Adrenal gland (tissue), 9 donors: ENCODE measurements at regions not wholly inside any gene's neighbourhood (a gene's known extent, or its start where the extent isn't known, plus 50 kb on each side); places are given as distances from the start of the nearest gene placed in this dataset.

Experiments used
- DNase-seq, 7 donors: peaks; one replicate each; pipeline ENCODE4 v3.0.0-alpha.2; 2019 to 2020
- H3K27ac ChIP-seq, 5 donors: fragments of 200-600 bp; sonication (generic) in 4 of 5; 1 replicate in 3 of 5; 2 replicates in 2 of 5; pipeline versions ENCODE4 v1.5.1 to v1.8.0; 2016 to 2020; ENCODE audit warnings: mild to moderate bottlenecking in 1 of 5
- H3K27me3 ChIP-seq: fragments of 200-600 bp; 2 replicates; pipeline ENCODE4 v1.8.0; 2021
- H3K36me3 ChIP-seq, 2 donors: fragments of 200-600 bp; replicated peaks in 1 of 2; 1 replicate in 1 of 2; 2 replicates in 1 of 2; pipeline versions ENCODE4 v1.5.1 to v1.8.0; 2018 to 2022
- H3K4me1 ChIP-seq, 2 donors: fragments of 200-600 bp; replicated peaks in 1 of 2; 1 replicate in 1 of 2; 2 replicates in 1 of 2; pipeline versions ENCODE4 v1.5.1 to v1.8.0; 2018 to 2021
- H3K4me3 ChIP-seq, 4 donors: fragments of 200-600 bp; sonication (generic) in 3 of 4; one replicate each; pipeline ENCODE4 v1.5.1; 2016 to 2018
- H3K9me3 ChIP-seq, 3 donors: fragments of 200-600 bp; sonication (generic) in 1 of 3; replicated peaks in 1 of 3; 1 replicate in 2 of 3; 2 replicates in 1 of 3; pipeline versions ENCODE4 v1.5.1 to v1.8.0; 2016 to 2021
- CTCF ChIP-seq, 6 experiments: fragments of 450-650 bp in 4 of 6; fragments of 200-600 bp in 2 of 6; sonication (generic) in 1 of 6; IDR thresholded peaks; 1 replicate in 5 of 6; 2 replicates in 1 of 6; pipeline versions ENCODE4 v1.5.1 to v1.8.0; 2016 to 2021; ENCODE audit warnings: antibody characterized with exemption in 6 of 6, mild to moderate bottlenecking in 2 of 6, moderate library complexity in 1 of 6
- POLR2A ChIP-seq, 2 donors: fragments of 450-650 bp; IDR thresholded peaks; one replicate each; pipeline ENCODE4 v1.6.1; 2017; ENCODE audit warnings: antibody characterized with exemption in 2 of 2, mild to moderate bottlenecking in 2 of 2, moderate library complexity in 1 of 2
- WGBS, 4 donors: extraction: QIAGEN DNeasy Blood & Tissue Kit in 2 of 4; methylation state at CpG; one replicate each; pipeline versions ENCODE4 v1.1.5 to v1.1.7; 2013 to 2017; 5-methylcytosine and 5-hydroxymethylcytosine counted together
- intact Hi-C, 2 donors: fragments of 100-400 bp; cut with DNase I; formaldehyde crosslinking; loops; one replicate each; pipeline versions ENCODE4 v1.14.1 to v1.15.0; 2022 to 2023
- donor health status: healthy with polysubstance abuse.
- donor health status: Bipolar disorder and iron deficiency.
- donor health status: DM: yes; HTN: yes; CAD: no.
- donor health status: DM: no; HTN: no; CAD: no.
- donor health status: DM: no; HTN: no; CAD: no.

- Histone ChIP-seq H3K4me3 (no peak overlapping the region), H3K27ac (no peak overlapping the region), H3K4me1 (peaks cover 0 to 3% of the 10 kb centered on the region in 2 donors), H3K9me3 (no peaks in the 10 kb centered on the region), H3K36me3 (no peaks in the 10 kb centered on the region), H3K27me3 (no peaks in the 10 kb centered on the region)
- no peak for DNase-seq
- TF ChIP-seq CTCF (IDR thresholded peaks at IDR 0.05) (no peak), POLR2A (IDR thresholded peaks at IDR 0.05) (no peak)
- 85 to 92% (median 90%) methylated on average over 3 of the region's 3 CpGs for WGBS, 4 donors
- intact Hi-C loops = no loop called here
These were observed 408.8 kb upstream of the C2CD4B start for GRCh38 chr15:62573876-62574275.

- Histone ChIP-seq H3K36me3 (no peaks in the 10 kb centered on the region), H3K27ac (no peak overlapping the region), H3K27me3 (no peaks in the 10 kb centered on the region), H3K9me3 (no peaks in the 10 kb centered on the region), H3K4me3 (no peak overlapping the region), H3K4me1 (no peaks in the 10 kb centered on the region)
- intact Hi-C loops = no loop called here
- TF ChIP-seq CTCF (IDR thresholded peaks at IDR 0.05) (no peak), POLR2A (IDR thresholded peaks at IDR 0.05) (no peak)
- 86 to 91% (median 87%) methylated on average over 6 of the region's 6 CpGs for WGBS, 4 donors
- DNase-seq = no peak
These were observed 413.5 kb upstream of the C2CD4B start for GRCh38 chr15:62578546-62578945.

GRCh38 chr15:62578960-62579359 is 413.9 kb upstream of the C2CD4B start:
- DNase-seq = no peak
- no peaks in the 10 kb centered on the region for H3K36me3 ChIP-seq
- no peak for TF ChIP-seq CTCF (IDR thresholded peaks at IDR 0.05)
- no peak for TF ChIP-seq POLR2A (IDR thresholded peaks at IDR 0.05)
- intact Hi-C loops = no loop called here
- H3K27ac ChIP-seq = no peak overlapping the region
- H3K9me3 ChIP-seq = no peaks in the 10 kb centered on the region
- WGBS, 4 donors = 80 to 96% (median 83%) methylated on average over 1 of the region's 1 CpG
- no peak overlapping the region for H3K4me3 ChIP-seq
- H3K4me1 ChIP-seq = no peaks in the 10 kb centered on the region
- no peaks in the 10 kb centered on the region for H3K27me3 ChIP-seq

GRCh38 chr15:62579842-62580241 is 414.8 kb upstream of the C2CD4B start:
- no peaks in the 10 kb centered on the region for H3K36me3 ChIP-seq
- 91 to 96% (median 93%) methylated on average over 5 of the region's 5 CpGs for WGBS, 4 donors
- H3K9me3 ChIP-seq = no peaks in the 10 kb centered on the region
- no peak overlapping the region for H3K27ac ChIP-seq
- DNase-seq = no peak
- intact Hi-C loops = no loop called here
- H3K4me3 ChIP-seq = no peak overlapping the region
- TF ChIP-seq POLR2A (IDR thresholded peaks at IDR 0.05) (no peak), CTCF (IDR thresholded peaks at IDR 0.05) (no peak)
- H3K4me1 ChIP-seq = no peaks in the 10 kb centered on the region
- H3K27me3 ChIP-seq = no peaks in the 10 kb centered on the region
